GM12874 (cell line): ENCODE measurements at regions not wholly inside any gene's neighbourhood (a gene's known extent, or its start where the extent isn't known, plus 50 kb on each side); places are given as distances from the start of the nearest gene placed in this dataset.

Experiments
- CTCF ChIP-seq: IDR thresholded peaks from 2 replicates; pipeline ENCODE4 v1.5.1; 2011; ENCODE audit warnings: low read depth, mild to moderate bottlenecking, control low read depth, low read length, moderate library complexity; ENCODE audit not compliant: insufficient read depth

GRCh38 chr7:110521357-110521911 lies 569.5 kb upstream of the LRRN3 start:
- no peak for TF ChIP-seq CTCF

GRCh38 chr7:110522061-110522760 lies 568.7 kb upstream of the LRRN3 start:
- TF ChIP-seq CTCF: no peak

DNA sequence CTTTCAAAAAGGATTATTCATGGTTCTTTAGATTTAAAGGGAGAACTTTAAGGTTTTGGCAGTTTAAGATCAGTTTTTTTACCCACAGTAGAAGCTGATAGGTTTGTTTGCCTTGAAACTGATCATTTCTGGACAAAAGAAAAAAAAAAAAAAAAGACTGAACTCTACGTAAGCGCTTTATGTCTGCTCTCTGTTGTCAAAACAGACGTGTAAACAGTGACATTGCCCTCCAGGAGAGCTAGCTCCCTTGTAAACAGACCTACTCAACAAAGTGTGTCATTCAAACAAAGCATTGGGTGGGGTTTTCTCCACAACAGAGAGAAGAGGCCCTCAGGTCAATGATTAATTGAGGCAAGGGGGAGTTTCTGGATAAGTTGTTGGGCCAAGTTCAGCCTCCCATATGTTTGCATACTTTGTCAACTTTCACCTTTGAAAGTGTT lies 568.1 kb upstream of the LRRN3 start:
- TF ChIP-seq CTCF: no peak

DNA sequence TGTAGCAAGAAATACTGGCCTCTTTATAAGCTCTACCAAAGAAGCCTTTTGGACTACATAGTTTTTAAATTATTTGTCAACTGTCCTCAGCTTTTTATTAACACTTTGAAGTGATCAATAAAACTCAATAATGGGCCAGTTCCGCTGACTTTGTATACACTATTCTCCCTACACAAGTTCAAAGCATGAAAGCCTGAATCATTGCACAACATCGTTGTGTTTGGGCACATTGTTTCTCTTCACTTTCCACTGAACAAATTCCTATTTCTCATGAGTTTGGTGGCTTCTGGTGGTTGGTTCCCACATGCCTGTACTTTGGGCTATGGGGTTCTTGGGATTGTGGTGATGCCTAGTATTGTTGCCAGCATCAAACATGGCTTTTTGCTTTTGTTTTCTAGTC lies 561.8 kb upstream of the LRRN3 start:
- TF ChIP-seq CTCF: no peak

- TF ChIP-seq CTCF: no peak
Measured at GRCh38 chr7:110531186-110531585, 559.7 kb upstream of the LRRN3 start.

- no peak for TF ChIP-seq CTCF
Measured at GRCh38 chr7:110534241-110534931, 556.5 kb upstream of the LRRN3 start.

DNA sequence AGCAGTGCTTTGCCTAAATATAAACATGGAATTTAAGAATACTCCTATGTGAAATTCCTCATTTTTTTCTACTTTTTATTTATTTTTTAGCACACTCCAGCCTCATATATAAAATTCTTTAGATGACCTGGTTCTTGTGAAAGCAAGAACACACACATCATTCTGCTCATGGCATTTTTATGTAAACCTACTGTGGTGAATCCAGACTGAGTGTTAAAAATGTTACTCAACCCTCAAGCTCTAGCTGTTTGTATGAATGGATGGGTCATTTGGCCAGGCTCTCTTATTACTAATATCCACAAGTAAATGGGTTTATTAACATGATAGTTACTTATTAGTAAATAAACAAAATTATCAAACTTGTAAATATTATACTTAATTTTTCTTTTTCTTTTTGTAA lies 551.7 kb upstream of the LRRN3 start:
- TF ChIP-seq CTCF: no peak
